GM12865 (cell line): ENCODE measurements at regions not wholly inside any gene's neighbourhood (a gene's known extent, or its start where the extent isn't known, plus 50 kb on each side); places are given as distances from the start of the nearest gene placed in this dataset.

Source experiments
- DNase-seq: peaks from one replicate; pipeline ENCODE4 v3.0.0; 2010; ENCODE audit warnings: low read depth
- H3K4me3 ChIP-seq: 2 replicates; pipeline ENCODE4 v1.5.1; 2011; ENCODE audit warnings: mild to moderate bottlenecking, low read depth, low read length, control low read depth
- CTCF ChIP-seq: IDR thresholded peaks from 2 replicates; pipeline ENCODE4 v1.5.1; 2011; ENCODE audit warnings: low read length, control low read depth, low read depth, inconsistent platforms; ENCODE audit not compliant: insufficient read depth; ENCODE audit errors: missing control alignments

DNA sequence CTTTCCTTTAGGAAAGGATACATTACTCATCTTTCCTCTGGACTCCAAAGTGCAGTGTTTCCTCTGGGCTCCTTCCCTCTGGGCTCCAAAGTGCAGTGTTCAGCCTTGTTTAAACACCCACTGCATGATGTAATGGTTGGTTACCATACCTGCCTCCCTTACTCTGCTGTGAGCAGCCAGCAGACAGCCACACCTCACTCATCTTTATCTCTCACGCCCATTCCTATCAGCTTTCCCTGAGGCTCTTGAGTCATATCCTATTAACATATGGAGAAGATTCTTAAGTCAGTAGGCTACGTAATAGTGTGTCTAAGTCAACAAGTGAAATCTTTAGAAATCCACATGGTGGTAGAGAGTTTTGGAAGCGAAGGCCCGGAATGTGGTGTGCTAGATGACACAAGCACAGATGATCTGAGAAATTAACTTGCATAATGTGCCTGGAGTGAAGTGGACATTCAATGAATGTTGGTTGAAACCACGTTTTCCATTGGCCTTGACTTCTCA, 97.2 kb upstream of the CTNNB1 start:
- no peak overlapping the region for H3K4me3 ChIP-seq
- no peak for DNase-seq

DNA sequence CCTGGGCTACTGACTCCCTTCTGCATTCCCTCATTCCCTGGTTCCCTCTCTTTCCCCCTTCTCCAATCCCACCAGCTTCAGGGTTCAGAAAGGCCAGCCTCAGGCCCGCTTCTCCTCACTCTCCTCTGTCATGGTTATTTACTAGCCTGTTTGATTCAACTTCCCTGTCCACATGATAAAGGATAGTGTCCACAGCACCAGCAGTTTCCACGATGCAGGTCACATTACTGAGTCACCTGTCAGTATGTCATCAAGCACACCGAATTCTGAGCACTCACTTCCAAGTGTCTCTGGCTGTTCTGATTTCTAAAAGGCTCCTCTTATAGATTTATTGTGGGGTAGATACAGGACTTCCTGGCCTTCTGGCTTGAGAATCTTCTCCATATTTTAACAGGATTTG, 96.6 kb upstream of the CTNNB1 start:
- H3K4me3 ChIP-seq, result no peak overlapping the region
- TF ChIP-seq CTCF, result no peak
- DNase-seq, result no peak

More for the DNA sequence above, 97.2 kb upstream of the CTNNB1 start:
- no peak for TF ChIP-seq CTCF

GRCh38 chr3:41103200-41103599, 96.1 kb upstream of the CTNNB1 start:
- no peak overlapping the region for H3K4me3 ChIP-seq
- no peak for DNase-seq

DNA sequence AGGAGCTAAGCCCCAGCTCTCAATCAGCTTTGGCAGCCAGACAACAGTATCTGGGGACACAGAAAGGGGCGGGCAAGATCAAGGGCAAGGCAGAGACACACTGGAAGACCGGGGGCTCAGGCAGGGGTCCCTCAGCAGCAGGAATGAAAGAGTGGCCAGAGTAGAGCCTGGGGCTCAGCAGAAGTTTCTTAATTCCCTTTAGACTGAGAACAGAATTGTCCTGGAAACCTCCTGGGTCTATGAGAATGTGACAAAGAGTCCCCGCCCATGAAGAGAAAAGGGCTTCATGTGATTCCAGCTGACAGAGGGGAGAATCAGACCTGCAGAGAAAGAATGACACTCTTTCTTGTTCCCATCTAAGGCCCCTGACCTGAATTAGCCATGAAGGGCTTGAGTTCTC, 95.2 kb upstream of the CTNNB1 start:
- TF ChIP-seq CTCF, result no peak
- no peak overlapping the region for H3K4me3 ChIP-seq
- DNase-seq, result no peak

More at GRCh38 chr3:41103200-41103599, 96.1 kb upstream of the CTNNB1 start:
- TF ChIP-seq CTCF, result no peak

DNA sequence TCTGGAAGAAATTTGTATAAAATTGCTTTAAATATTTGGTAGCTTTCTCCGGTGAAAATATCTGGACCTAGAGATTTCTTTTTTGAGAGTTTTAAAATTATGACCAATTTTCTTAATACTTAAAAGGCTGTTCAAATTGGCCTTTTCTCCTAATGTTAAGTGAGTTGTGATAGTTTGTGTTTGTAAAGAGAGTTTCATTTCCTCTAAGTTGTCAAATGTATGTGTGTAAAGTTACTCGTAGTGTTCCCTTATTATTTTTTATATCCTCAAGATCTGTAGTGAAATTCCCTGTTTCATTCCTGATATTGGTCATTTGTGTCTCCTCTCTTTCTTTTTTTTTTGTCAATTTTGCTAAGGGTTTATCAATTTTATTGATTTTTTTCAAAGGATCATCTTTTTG, 92.6 kb upstream of the CTNNB1 start:
- no peak overlapping the region for H3K4me3 ChIP-seq
- DNase-seq, result no peak
- no peak for TF ChIP-seq CTCF

- H3K4me3 ChIP-seq, result no peak overlapping the region
- no peak for TF ChIP-seq CTCF
- DNase-seq, result peak; percentile 4
These were observed 88.3 kb upstream of the CTNNB1 start for GRCh38 chr3:41111011-41111410.

GRCh38 chr3:41112466-41112865, 86.8 kb upstream of the CTNNB1 start:
- H3K4me3 ChIP-seq, result no peak overlapping the region
- DNase-seq, result no peak
- TF ChIP-seq CTCF, result no peak
